SJCRH30 (cell line): ENCODE measurements at regions not wholly inside any gene's neighbourhood (a gene's known extent, or its start where the extent isn't known, plus 50 kb on each side); places are given as distances from the start of the nearest gene placed in this dataset.
A peak's percentile ranks its signal among the peaks of the same experiment; 100 is the strongest.
"Not testable (repeated sequence)": the region's sequence is repeated elsewhere in the genome, so short reads cannot be mapped to it uniquely, and the experiment has no call there.

Experiments
- DNase-seq, 2 experiments: peaks; one replicate each; pipeline ENCODE4 v3.0.0-alpha.2; 2015 to 2020
- H3K27ac ChIP-seq: fragments of 250-450 bp; sonication (Bioruptor Pico); 2 replicates; pipeline ENCODE4 v1.5.1; 2020; ENCODE audit warnings: mild to moderate bottlenecking, moderate library complexity
- H3K27me3 ChIP-seq: fragments of 250-450 bp; sonication (Bioruptor Pico); 2 replicates; pipeline ENCODE4 v1.5.1; 2020; ENCODE audit warnings: mild to moderate bottlenecking, moderate library complexity
- H3K36me3 ChIP-seq: fragments of 250-450 bp; sonication (Bioruptor Pico); 2 replicates; pipeline ENCODE4 v1.5.1; 2020; ENCODE audit warnings: mild to moderate bottlenecking, moderate library complexity
- H3K4me1 ChIP-seq: fragments of 250-450 bp; sonication (Bioruptor Pico); 2 replicates; pipeline ENCODE4 v1.5.1; 2020; ENCODE audit warnings: mild to moderate bottlenecking, moderate library complexity
- H3K4me3 ChIP-seq: fragments of 250-450 bp; sonication (Bioruptor Pico); 2 replicates; pipeline ENCODE4 v1.5.1; 2020; ENCODE audit warnings: mild to moderate bottlenecking, moderate library complexity
- H3K9me3 ChIP-seq: fragments of 250-450 bp; sonication (Bioruptor Pico); replicated peaks from 2 replicates; pipeline ENCODE4 v1.5.1; 2020; ENCODE audit warnings: mild to moderate bottlenecking, moderate library complexity

DNA sequence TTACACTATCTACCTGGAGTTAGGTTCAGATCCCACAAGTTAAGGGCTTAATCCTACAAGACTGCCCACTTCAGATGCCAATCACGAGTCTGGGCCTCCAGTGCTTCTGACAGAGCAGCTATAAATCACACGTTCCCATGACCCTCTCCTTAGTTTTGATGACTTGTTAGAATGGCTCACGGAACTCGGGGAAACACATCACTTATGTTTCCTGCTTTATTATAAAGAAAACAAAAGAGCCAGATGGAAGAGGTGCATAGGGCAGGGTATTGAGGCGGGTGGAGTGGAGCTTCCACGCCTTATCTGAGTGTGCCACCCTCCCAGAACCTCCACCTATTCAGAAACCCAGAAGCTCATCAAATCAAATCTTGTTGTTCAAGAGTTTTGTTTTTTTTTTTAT is 170.8 kb downstream of the MOBP start:
- H3K36me3 ChIP-seq = no peaks in the 10 kb centered on the region
- no peak for DNase-seq
- no peaks in the 10 kb centered on the region for H3K27me3 ChIP-seq
- no peaks in the 10 kb centered on the region for H3K9me3 ChIP-seq
- no peak overlapping the region for H3K4me3 ChIP-seq
- H3K27ac ChIP-seq = no peak overlapping the region
- no peaks in the 10 kb centered on the region for H3K4me1 ChIP-seq

DNA sequence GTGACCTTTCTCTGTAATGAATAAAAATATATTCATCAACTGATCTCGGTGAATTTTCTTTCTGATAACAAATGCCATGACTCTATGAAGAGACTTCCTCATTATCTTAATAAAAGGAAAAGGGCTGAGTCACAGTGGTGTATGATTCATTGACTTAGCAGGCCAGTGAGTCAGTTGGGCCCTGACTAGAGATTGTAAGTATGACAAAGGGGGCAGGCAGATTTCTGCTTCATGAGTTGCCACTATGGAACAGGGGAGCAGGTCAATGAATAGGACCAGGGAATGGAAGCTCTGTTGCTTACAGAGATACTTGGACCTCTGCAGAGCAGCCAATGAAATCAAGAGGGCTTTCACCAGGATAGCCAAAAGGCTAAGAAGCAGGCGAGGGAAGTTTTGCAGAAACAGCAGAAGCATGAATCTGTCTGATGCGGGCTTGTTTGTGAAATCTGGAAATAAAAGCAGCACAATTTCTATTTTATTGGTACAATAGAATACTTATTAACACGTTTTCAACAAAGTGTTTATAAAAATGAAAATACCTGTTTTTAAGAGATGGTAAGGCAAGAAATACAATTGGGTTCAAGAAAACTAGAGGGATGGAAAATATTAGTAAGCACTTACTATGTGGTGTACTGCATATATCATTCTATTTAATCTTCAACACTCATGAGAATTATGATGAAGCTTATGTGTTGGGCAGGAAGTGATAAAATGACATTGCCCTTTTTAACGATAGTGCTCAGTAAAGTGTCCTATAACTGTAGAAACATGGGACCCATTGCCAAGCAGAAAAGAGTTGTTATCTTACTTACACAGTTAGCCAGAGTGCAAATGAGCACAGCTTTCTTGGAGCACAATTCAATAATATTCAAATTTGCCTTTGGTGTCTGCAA is 169.8 kb upstream of the MYRIP start:
- no peaks in the 10 kb centered on the region for H3K27me3 ChIP-seq
- DNase-seq = peak; percentile 6 to 8
- H3K27ac ChIP-seq = no peak overlapping the region
- no peaks in the 10 kb centered on the region for H3K4me1 ChIP-seq
- no peak overlapping the region for H3K4me3 ChIP-seq
- H3K36me3 ChIP-seq = no peaks in the 10 kb centered on the region
- no peaks in the 10 kb centered on the region for H3K9me3 ChIP-seq

DNA sequence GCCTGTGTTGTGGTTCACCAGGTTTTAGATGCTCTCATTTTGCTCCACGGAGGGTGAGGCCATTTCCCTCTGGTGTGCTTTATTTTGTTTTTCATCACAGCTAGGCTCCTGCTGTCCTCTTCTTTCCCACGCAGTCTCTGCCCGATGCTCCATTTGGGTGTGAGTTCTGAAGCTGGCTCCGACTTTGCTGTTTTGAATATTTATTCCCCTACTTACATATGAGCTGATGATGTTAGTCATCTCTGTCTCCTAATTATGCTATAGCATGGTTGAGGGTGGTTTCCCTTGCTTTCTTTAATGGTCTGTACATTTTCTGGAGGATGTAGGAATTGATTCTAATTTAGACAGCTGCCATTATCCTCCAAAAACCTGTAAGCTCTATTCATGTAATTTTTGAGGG is 168.1 kb upstream of the MYRIP start:
- H3K4me1 ChIP-seq = no peaks in the 10 kb centered on the region
- DNase-seq = no peak

DNA sequence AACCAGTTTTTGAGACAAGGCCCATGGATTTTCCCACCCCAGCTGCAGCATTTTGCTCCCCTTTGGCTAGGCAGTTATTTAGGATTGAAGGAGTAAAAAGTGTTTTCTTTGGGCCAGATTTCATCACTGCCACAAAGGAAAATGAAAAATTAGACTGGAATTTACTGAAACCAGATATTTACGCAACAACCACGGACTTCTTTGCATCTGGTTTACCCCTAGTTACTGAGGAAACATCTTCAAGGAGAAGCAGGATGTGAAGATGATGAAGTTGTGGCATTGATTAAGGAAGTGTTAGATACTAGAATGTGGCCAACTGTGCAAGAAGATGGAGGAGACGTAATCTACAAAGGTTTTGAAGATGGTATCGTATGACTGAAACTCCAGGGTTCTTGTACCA is 165.2 kb upstream of the MYRIP start:
- DNase-seq = no peak

More for the DNA sequence above, 168.1 kb upstream of the MYRIP start:
- Histone ChIP-seq H3K9me3 (no peaks in the 10 kb centered on the region), H3K4me3 (no peak overlapping the region), H3K27me3 (no peaks in the 10 kb centered on the region), H3K27ac (no peak overlapping the region), H3K36me3 (no peaks in the 10 kb centered on the region)

DNA sequence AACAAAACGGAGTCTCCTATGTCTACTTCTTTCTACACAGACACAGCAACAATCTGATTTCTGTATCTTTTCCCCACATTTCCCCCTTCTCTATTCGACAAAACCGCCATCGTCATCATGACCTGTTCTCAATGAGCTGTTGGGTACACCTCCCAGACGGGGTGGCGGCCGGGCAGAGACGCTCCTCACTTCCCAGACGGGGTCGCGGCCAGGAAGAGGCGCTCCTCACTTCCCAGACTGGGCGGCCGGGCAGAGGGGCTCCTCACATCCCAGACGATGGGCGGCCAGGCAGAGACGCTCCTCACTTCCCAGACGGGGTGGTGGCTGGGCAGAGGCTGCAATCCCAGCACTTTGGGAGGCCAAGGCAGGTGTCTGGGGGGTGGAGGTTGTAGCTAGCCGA is 158.2 kb upstream of the MYRIP start:
- not testable (repeated sequence) for H3K9me3 ChIP-seq, H3K36me3 ChIP-seq, H3K27me3 ChIP-seq, DNase-seq, H3K4me3 ChIP-seq, H3K27ac ChIP-seq, H3K4me1 ChIP-seq

More for the DNA sequence above, 165.2 kb upstream of the MYRIP start:
- no peak overlapping the region for H3K27ac ChIP-seq
- no peaks in the 10 kb centered on the region for H3K36me3 ChIP-seq
- no peaks in the 10 kb centered on the region for H3K27me3 ChIP-seq
- no peak overlapping the region for H3K4me3 ChIP-seq
- no peaks in the 10 kb centered on the region for H3K4me1 ChIP-seq
- H3K9me3 ChIP-seq = no peaks in the 10 kb centered on the region

DNA sequence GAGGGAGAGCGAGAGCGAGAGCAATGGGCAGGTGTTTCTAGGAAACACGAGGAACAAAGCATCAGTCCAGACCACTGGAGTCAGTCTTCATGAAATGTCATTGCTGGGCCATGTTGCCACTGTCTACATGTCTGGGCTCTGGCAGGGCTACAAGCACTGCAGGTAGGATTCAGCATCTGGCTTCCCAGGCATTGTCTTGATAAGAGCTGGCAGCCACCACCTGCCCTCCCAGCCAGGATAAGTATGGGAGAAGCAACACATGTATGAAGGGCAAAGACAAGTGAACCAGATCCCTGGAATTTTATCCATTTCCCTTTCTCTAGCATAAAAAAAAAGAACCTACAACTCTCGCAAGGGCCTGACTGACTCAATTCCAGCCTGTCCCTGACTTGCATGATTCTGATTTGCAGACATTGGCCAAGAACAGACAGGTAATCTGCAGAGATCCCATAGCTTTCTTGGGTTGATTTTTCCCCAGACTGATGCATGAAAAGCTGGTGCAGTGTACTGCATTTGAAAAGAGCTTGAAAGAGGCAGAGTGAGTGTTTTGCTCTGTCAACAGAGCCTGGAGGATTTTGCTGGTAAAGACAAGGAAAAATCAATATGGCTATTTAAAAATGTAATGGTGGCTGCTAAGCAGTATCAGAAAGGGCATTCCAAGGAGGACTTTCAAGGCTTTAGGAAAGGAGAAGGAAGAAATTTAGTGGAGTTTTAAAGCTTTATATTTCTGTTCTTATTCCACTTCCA is 157.2 kb upstream of the MYRIP start:
- H3K4me3 ChIP-seq = no peak overlapping the region
- no peaks in the 10 kb centered on the region for H3K27me3 ChIP-seq
- no peak for DNase-seq
- H3K9me3 ChIP-seq = no peaks in the 10 kb centered on the region
- H3K27ac ChIP-seq = no peak overlapping the region
- no peaks in the 10 kb centered on the region for H3K4me1 ChIP-seq
- no peaks in the 10 kb centered on the region for H3K36me3 ChIP-seq

DNA sequence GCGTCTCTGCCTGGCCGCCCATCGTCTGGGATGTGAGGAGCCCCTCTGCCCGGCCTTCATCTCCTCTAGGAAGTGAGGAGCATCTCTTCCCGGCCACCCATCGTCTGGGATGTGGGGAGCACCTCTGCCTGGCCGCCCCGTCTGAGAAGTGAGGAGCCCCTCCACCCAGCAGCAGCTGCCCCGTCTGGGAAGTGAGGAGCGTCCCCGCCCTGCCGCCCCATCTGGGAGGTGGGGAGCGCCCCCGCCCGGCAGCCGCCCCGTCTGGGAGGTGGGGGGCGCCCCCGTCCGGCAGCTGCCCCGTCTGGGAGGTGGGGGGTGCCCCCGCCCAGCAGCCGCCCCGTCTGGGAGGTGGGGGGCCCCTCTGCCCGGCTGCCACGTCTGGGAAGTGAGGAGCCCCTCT is 153.7 kb upstream of the MYRIP start:
- not testable (repeated sequence) for H3K27me3 ChIP-seq, H3K9me3 ChIP-seq, H3K36me3 ChIP-seq, H3K4me1 ChIP-seq, H3K4me3 ChIP-seq, H3K27ac ChIP-seq, DNase-seq

DNA sequence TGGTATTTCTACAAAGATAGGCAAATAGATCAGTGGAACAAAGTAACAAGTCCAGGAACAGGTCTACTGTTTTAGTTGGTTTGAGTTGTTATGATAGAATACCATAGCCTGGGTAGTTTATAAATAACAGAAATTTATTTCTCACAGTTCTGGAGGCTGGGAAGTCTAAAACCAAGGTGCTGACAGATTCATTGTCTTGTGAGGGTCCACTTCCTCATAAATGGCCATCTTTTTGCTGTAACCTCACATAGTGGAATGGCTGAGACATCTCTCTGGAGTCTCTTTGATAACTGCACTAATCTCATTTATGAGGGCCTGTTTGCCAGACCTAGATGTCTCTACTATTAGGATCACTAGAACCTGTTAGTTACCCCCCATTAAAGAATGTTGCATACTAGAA is 152.3 kb upstream of the MYRIP start:
- Histone ChIP-seq H3K9me3 (no peaks in the 10 kb centered on the region), H3K27ac (no peak overlapping the region), H3K4me3 (no peak overlapping the region), H3K4me1 (no peaks in the 10 kb centered on the region), H3K36me3 (no peaks in the 10 kb centered on the region), H3K27me3 (no peaks in the 10 kb centered on the region)
- no peak for DNase-seq

DNA sequence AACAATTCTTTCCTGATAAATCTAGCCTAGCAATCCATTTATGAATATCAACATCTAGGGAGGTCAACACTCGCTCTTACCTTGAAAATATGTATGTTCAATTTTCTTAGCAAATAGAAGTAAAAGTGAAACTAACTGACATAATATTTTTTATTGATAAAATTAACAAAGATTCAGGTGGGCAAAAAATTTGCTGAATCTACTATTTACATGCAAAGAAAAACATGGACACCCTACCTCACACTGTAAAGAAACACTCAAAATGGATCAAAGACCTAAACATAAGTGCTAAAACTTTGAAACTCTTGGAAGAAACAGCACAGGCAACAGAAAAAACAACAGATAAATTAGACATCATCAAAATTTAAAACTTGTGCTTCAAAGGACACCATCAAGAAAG is 151.6 kb upstream of the MYRIP start:
- DNase-seq = no peak
- no peaks in the 10 kb centered on the region for H3K36me3 ChIP-seq
- no peaks in the 10 kb centered on the region for H3K9me3 ChIP-seq
- no peak overlapping the region for H3K4me3 ChIP-seq
- H3K27ac ChIP-seq = no peak overlapping the region
- no peaks in the 10 kb centered on the region for H3K27me3 ChIP-seq
- H3K4me1 ChIP-seq = no peaks in the 10 kb centered on the region

DNA sequence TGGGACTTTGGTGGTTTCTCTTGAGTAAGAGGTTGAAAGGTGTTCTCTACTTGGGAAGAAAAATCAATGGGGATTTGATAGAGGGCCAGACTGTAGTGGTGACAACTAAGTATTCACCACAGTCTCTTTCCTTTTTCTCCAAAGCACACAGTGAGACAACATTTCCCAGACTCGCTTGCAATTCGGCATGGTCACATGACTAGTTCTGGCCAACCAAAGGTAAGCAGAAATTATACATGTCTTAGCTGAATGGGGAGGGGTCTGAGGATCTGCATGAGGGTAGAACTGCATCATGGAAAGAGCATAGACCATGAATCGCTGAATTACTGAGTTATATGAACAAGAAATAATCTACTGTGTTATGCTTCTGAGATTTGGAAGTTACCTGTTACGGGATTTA is 144.5 kb upstream of the MYRIP start:
- no peaks in the 10 kb centered on the region for H3K4me1 ChIP-seq
- no peak for DNase-seq
- no peaks in the 10 kb centered on the region for H3K9me3 ChIP-seq
- no peak overlapping the region for H3K4me3 ChIP-seq
- H3K36me3 ChIP-seq = no peaks in the 10 kb centered on the region
- H3K27ac ChIP-seq = no peak overlapping the region
- H3K27me3 ChIP-seq = no peaks in the 10 kb centered on the region

DNA sequence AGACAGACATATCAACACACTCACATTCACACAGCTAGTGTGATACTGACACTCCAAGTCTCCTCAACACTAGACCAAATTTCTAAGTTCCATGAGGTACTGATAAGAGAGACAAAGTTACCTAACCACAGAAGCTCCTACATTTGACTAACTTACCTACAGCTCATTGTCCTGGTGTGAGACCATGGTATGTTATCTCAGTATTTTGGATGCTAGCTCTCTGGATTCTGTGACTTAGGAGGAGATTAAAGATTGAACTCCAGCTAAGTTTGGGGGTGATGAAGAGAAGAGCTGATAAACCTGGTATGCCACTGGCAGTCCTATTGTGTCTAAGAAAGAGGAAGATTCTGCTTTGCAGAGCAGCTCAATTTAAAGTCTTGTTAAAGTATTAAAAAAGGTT is 144.0 kb upstream of the MYRIP start:
- Histone ChIP-seq H3K27me3 (no peaks in the 10 kb centered on the region), H3K36me3 (no peaks in the 10 kb centered on the region), H3K9me3 (no peaks in the 10 kb centered on the region), H3K27ac (no peak overlapping the region), H3K4me1 (no peaks in the 10 kb centered on the region), H3K4me3 (no peak overlapping the region)
- no peak for DNase-seq

DNA sequence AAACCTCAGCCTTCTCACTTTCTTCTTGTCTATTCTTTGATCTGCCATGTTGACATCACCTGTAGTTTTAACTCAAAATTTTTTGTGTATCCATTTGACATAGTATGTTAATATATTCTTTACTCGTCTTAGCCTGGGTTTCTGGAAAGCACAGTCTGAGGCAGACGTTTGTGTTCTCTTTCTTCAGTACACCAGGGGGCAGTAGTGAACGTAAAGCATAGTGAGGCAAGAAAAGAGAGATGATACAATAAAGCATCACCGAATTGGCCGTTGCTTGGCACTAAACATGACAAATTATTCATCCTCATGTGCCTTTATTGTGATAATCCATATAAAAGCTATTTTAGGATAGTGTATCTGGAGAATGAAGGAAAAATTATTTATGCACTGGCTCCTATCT is 141.0 kb upstream of the MYRIP start:
- Histone ChIP-seq H3K27me3 (no peaks in the 10 kb centered on the region), H3K27ac (no peak overlapping the region), H3K36me3 (no peaks in the 10 kb centered on the region), H3K4me1 (no peaks in the 10 kb centered on the region), H3K9me3 (no peaks in the 10 kb centered on the region), H3K4me3 (no peak overlapping the region)
- peak; percentile 2 to 43 for DNase-seq

DNA sequence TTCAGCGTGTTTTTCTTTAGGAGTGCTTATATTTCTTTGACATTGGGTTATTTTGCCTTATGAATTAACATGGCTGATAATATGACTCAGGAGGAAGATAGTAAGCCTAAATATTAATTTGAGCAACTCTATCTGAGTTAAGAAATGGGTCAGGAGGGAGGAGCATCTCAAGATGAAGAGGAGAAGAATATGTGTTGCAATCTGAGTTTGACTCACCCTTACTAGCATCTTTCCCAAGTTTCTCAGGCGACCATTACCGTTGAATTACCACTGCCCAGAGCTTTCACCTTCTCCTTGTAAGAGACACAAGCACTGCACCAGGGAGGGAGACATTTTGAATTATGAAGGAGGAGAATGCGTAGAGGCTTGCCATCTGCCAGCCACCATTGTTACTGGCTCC is 138.3 kb upstream of the MYRIP start:
- H3K4me3 ChIP-seq = no peak overlapping the region
- no peak overlapping the region for H3K27ac ChIP-seq
- no peaks in the 10 kb centered on the region for H3K9me3 ChIP-seq
- no peaks in the 10 kb centered on the region for H3K27me3 ChIP-seq
- no peaks in the 10 kb centered on the region for H3K4me1 ChIP-seq
- H3K36me3 ChIP-seq = no peaks in the 10 kb centered on the region
- DNase-seq = no peak

DNA sequence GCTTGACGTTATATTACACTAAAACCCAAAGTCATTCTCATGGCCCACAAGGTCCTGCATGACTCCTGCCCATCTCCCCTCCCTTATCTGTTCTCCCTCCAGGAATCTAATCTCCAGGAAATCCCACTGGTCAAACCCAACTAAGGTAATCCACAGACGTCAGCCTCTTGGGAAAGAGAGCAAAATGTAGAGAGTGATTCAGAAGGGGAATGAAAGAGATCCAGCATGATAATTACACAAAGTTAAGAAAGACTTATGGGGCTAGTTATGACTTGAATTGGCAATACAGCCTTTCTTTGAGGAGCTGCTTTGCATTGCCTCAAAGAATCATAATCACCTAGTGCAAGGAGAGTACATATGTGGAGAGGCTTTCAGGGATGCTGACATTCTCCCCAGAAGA is 137.8 kb upstream of the MYRIP start:
- DNase-seq = no peak
- Histone ChIP-seq H3K36me3 (no peaks in the 10 kb centered on the region), H3K27ac (no peak overlapping the region), H3K4me1 (no peaks in the 10 kb centered on the region), H3K9me3 (no peaks in the 10 kb centered on the region), H3K4me3 (no peak overlapping the region), H3K27me3 (no peaks in the 10 kb centered on the region)

DNA sequence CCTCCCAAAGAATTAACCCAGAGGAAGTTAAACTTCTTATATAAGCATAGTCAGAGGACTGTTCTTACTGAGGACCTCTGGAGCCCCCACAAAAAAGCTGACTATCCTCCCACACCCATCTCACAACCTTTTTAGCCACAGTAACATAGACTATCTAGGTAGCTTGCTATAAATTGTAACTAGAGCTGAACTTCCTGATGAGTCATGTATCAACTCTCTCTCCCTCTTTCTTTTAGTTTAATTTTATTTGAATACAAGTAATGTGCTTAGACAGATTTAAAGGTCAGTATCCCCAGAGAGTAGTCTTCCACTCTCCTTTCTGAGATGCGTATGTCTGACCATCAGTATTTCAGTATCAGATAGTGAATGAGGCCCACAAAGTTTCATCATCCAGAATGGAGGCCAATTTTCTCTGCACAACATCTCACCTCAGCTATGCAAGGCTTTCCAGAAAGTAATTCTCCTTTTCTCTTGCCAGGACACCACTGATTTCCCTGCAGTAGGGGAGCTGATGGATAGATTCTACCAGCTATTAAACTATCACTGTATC is 104.0 kb upstream of the MYRIP start:
- H3K4me3 ChIP-seq = no peak overlapping the region
- no peaks in the 10 kb centered on the region for H3K9me3 ChIP-seq
- H3K27ac ChIP-seq = no peak overlapping the region
- no peaks in the 10 kb centered on the region for H3K36me3 ChIP-seq
- no peak for DNase-seq
- no peaks in the 10 kb centered on the region for H3K4me1 ChIP-seq
- H3K27me3 ChIP-seq = no peaks in the 10 kb centered on the region
